Keratinocyte (primary cell): ENCODE measurements at regions not wholly inside any gene's neighbourhood (a gene's known extent, or its start where the extent isn't known, plus 50 kb on each side); places are given as distances from the start of the nearest gene placed in this dataset.

Experiments used
- CTCF ChIP-seq, 3 experiments: IDR thresholded peaks in 1 of 3; conservative IDR thresholded peaks in 1 of 3; optimal IDR thresholded peaks in 1 of 3; 2 replicates in 2 of 3; 3 replicates in 1 of 3; pipeline versions ENCODE3 to v1.5.1; 2011; ENCODE audit warnings: low read length in 3 of 3, mild to moderate bottlenecking in 3 of 3, moderate library complexity in 2 of 3, control low read depth in 1 of 3, inconsistent platforms in 1 of 3; ENCODE audit not compliant: insufficient read depth in 2 of 3; ENCODE audit errors: extremely low read depth in 1 of 3
- EZH2 ChIP-seq: IDR thresholded peaks from one replicate; pipeline ENCODE4 v1.6.1; 2012; ENCODE audit warnings: inconsistent platforms, mild to moderate bottlenecking, low read length, moderate library complexity

- TF ChIP-seq CTCF (optimal IDR thresholded peaks at IDR 0.05 in 1 of 3, IDR thresholded peaks at IDR 0.05 in 1 of 3, conservative IDR thresholded peaks at IDR 0.05 in 1 of 3; ENCODE audit: extremely low read depth in 1 of 3, insufficient read depth in 2 of 3, low read length in 3 of 3) = no peak
- TF ChIP-seq EZH2 = no peak
Measured at GRCh38 chr12:11540615-11541310, 108.7 kb upstream of the ETV6 start.
